ENCODE measurements at regions not wholly inside any gene's neighbourhood (a gene's known extent, or its start where the extent isn't known, plus 50 kb on each side); places are given as distances from the start of the nearest gene placed in this dataset.

GRCh38 chr11:45056529-45056928 is 89.9 kb upstream of the PRDM11 start:
- intact Hi-C loops (cut with DNase I): no loop called here
- DNase-seq (no peak), ATAC-seq (ENCODE audit: poor library complexity) (no peak)

GRCh38 chr11:45057938-45058646 is 88.3 kb upstream of the PRDM11 start:
- no peak for DNase-seq
- ATAC-seq (ENCODE audit: poor library complexity): peak; percentile 73

GRCh38 chr11:45058647-45058950 is 87.8 kb upstream of the PRDM11 start:
- DNase-seq (no peak), ATAC-seq (ENCODE audit: poor library complexity) (no peak)
- intact Hi-C loops (cut with DNase I): no loop called here

More at GRCh38 chr11:45057938-45058646, 88.3 kb upstream of the PRDM11 start:
- intact Hi-C loops (cut with DNase I): no loop called here

GRCh38 chr11:45060707-45061106 is 85.7 kb upstream of the PRDM11 start:
- no peak for DNase-seq
- no peak for ATAC-seq (ENCODE audit: poor library complexity)
- intact Hi-C loops (cut with DNase I): no loop called here

- no peak for ATAC-seq (ENCODE audit: poor library complexity)
Observed at GRCh38 chr11:45061641-45062040, 84.8 kb upstream of the PRDM11 start.

GRCh38 chr11:45062115-45062514 is 84.3 kb upstream of the PRDM11 start:
- no peak for ATAC-seq (ENCODE audit: poor library complexity)
- intact Hi-C loops (cut with DNase I): no loop called here
- no peak for DNase-seq

More at GRCh38 chr11:45061641-45062040, 84.8 kb upstream of the PRDM11 start:
- intact Hi-C loops (cut with DNase I): no loop called here
- no peak for DNase-seq

- ATAC-seq (ENCODE audit: poor library complexity): no peak
- no peak for DNase-seq
- intact Hi-C loops (cut with DNase I): no loop called here
Observed at GRCh38 chr11:45062974-45063635, 83.3 kb upstream of the PRDM11 start.

- intact Hi-C loops (cut with DNase I): no loop called here
- ATAC-seq (ENCODE audit: poor library complexity): no peak
- no peak for DNase-seq
Observed at GRCh38 chr11:45063669-45064068, 82.8 kb upstream of the PRDM11 start.

- intact Hi-C loops (cut with DNase I): no loop called here
- DNase-seq (no peak), ATAC-seq (ENCODE audit: poor library complexity) (no peak)
Observed at GRCh38 chr11:45067966-45068365, 78.5 kb upstream of the PRDM11 start.

GRCh38 chr11:45071232-45071631 is 75.2 kb upstream of the PRDM11 start:
- intact Hi-C loops (cut with DNase I): no loop called here
- DNase-seq: no peak
- ATAC-seq (ENCODE audit: poor library complexity): peak; percentile 63

GRCh38 chr11:45073685-45074141 is 72.7 kb upstream of the PRDM11 start:
- ATAC-seq (ENCODE audit: poor library complexity) (no peak), DNase-seq (no peak)
- intact Hi-C loops (cut with DNase I): no loop called here

GRCh38 chr11:45075519-45075918 is 70.9 kb upstream of the PRDM11 start:
- ATAC-seq (ENCODE audit: poor library complexity): no peak
- intact Hi-C loops (cut with DNase I): no loop called here
- DNase-seq: no peak

- no peak for ATAC-seq (ENCODE audit: poor library complexity)
Observed at GRCh38 chr11:45075952-45076351, 70.5 kb upstream of the PRDM11 start.

GRCh38 chr11:45076761-45077160 is 69.7 kb upstream of the PRDM11 start:
- intact Hi-C loops (cut with DNase I): no loop called here
- DNase-seq (no peak), ATAC-seq (ENCODE audit: poor library complexity) (no peak)

More at GRCh38 chr11:45075952-45076351, 70.5 kb upstream of the PRDM11 start:
- intact Hi-C loops (cut with DNase I): no loop called here
- DNase-seq: no peak

- ATAC-seq (ENCODE audit: poor library complexity) (peak; percentile 53), DNase-seq (no peak)
- intact Hi-C loops (cut with DNase I): no loop called here
Observed at GRCh38 chr11:45078236-45079074, 68.0 kb upstream of the PRDM11 start.

GRCh38 chr11:45079075-45079444 is 67.4 kb upstream of the PRDM11 start:
- ATAC-seq (ENCODE audit: poor library complexity): peak; percentile 15

GRCh38 chr11:45079567-45079942 is 66.9 kb upstream of the PRDM11 start:
- DNase-seq (no peak), ATAC-seq (ENCODE audit: poor library complexity) (no peak)
- intact Hi-C loops (cut with DNase I): no loop called here

More at GRCh38 chr11:45079075-45079444, 67.4 kb upstream of the PRDM11 start:
- DNase-seq: no peak
- intact Hi-C loops (cut with DNase I): no loop called here

- DNase-seq (peak; percentile 50), ATAC-seq (ENCODE audit: poor library complexity) (peak; percentile 44)
- intact Hi-C loops (cut with DNase I): no loop called here
Observed at GRCh38 chr11:45079943-45080719, 66.3 kb upstream of the PRDM11 start.
